ENCODE measurements at regions not wholly inside any gene's neighbourhood (a gene's known extent, or its start where the extent isn't known, plus 50 kb on each side); places are given as distances from the start of the nearest gene placed in this dataset.

GRCh38 chr2:4782647-4783046, 909.5 kb upstream of the SOX11 start (continued):
- TF ChIP-seq YY1 (tag by site-specific recombination; IDR thresholded peaks at IDR 0.05) (no peak), ZBTB21 (tag by site-specific recombination; IDR thresholded peaks at IDR 0.05) (no peak), SALL2 (tag by site-specific recombination; IDR thresholded peaks at IDR 0.05; ENCODE audit: borderline replicate concordance) (no peak), ZNF488 (tag by site-specific recombination; IDR thresholded peaks at IDR 0.05) (no peak), ZNF274 (IDR thresholded peaks at IDR 0.05; ENCODE audit: low read length) (no peak), ZNF274 (tag by site-specific recombination; IDR thresholded peaks at IDR 0.05; ENCODE audit: borderline replicate concordance) (no peak), ZNF121 (tag by site-specific recombination; IDR thresholded peaks at IDR 0.05) (no peak)

GRCh38 chr2:4791488-4791887, 900.7 kb upstream of the SOX11 start:
- ChIA-PET POLR2A (no interaction called here), CTCF (no interaction called here)
- TF ChIP-seq ZNF18 (tag by site-specific recombination; IDR thresholded peaks at IDR 0.05), result no peak
- no peak for TF ChIP-seq ZNF513 (tag by site-specific recombination; IDR thresholded peaks at IDR 0.05)
- Histone ChIP-seq H3K36me3 (ENCODE audit: control insufficient read depth in 2 of 2, insufficient read depth in 1 of 2, low read length in 2 of 2) (no peaks in the 10 kb centered on the region), H3K9me3 (ENCODE audit: control insufficient read depth, insufficient read depth, low read depth, low read length) (no peaks in the 10 kb centered on the region), H3K27ac (ENCODE audit: extremely low read depth, low read depth, low read length) (no peak overlapping the region), H3K4me1 (ENCODE audit: control insufficient read depth, insufficient read depth, low read length) (no peaks in the 10 kb centered on the region), H3K4me3 (ENCODE audit: low read depth, low read length) (no peak overlapping the region)

- Histone ChIP-seq H3K4me3 (ENCODE audit: low read depth, low read length) (no peak overlapping the region), H3K9me3 (ENCODE audit: control insufficient read depth, insufficient read depth, low read depth, low read length) (no peaks in the 10 kb centered on the region), H3K27ac (ENCODE audit: extremely low read depth, low read depth, low read length) (no peak overlapping the region), H3K4me1 (ENCODE audit: control insufficient read depth, insufficient read depth, low read length) (no peaks in the 10 kb centered on the region), H3K36me3 (ENCODE audit: control insufficient read depth in 2 of 2, insufficient read depth in 1 of 2, low read length in 2 of 2) (no peaks in the 10 kb centered on the region)
- ChIA-PET CTCF (interaction anchor here (0.6 kb wide), 1 partner anchor 311 kb away, joined by 3 read pairs; no protein-coding TSS in a partner anchor), POLR2A (no interaction called here)
- TF ChIP-seq OVOL3 (tag by site-specific recombination; IDR thresholded peaks at IDR 0.05) (no peak), ZBTB10 (tag by site-specific recombination; IDR thresholded peaks at IDR 0.05) (no peak), ZNF747 (tag by site-specific recombination; IDR thresholded peaks at IDR 0.05) (no peak), SCRT1 (tag by site-specific recombination; IDR thresholded peaks at IDR 0.05; ENCODE audit: borderline replicate concordance) (no peak), ZNF768 (tag by site-specific recombination; IDR thresholded peaks at IDR 0.05) (no peak), ZNF621 (tag by site-specific recombination; IDR thresholded peaks at IDR 0.05) (no peak), ZBTB11 (tag by site-specific recombination; conservative IDR thresholded peaks at IDR 0.05; ENCODE audit: low read depth) (no peak), ZNF548 (tag by site-specific recombination; IDR thresholded peaks at IDR 0.05) (no peak), ZNF426 (tag by site-specific recombination; IDR thresholded peaks at IDR 0.05) (no peak), ZNF514 (tag by site-specific recombination; IDR thresholded peaks at IDR 0.05) (no peak), ZBTB1 (tag by site-specific recombination; IDR thresholded peaks at IDR 0.05) (no peak), GLI2 (tag by site-specific recombination; IDR thresholded peaks at IDR 0.05; ENCODE audit: borderline replicate concordance, low read depth) (no peak), ZNF449 (tag by site-specific recombination; IDR thresholded peaks at IDR 0.05) (no peak)
Observed at GRCh38 chr2:4792126-4792525, 900.1 kb upstream of the SOX11 start.
